OCI-LY7 (cell line): ENCODE measurements at regions not wholly inside any gene's neighbourhood (a gene's known extent, or its start where the extent isn't known, plus 50 kb on each side); places are given as distances from the start of the nearest gene placed in this dataset.

ENCODE experiments used
- EZH2phosphoT487 ChIP-seq: fragments of 200-600 bp; sonication (generic); IDR thresholded peaks from 2 replicates; pipeline ENCODE4 v1.6.1; 2018; ENCODE audit warnings: low read depth, borderline replicate concordance, mild to moderate bottlenecking, mixed run types, antibody characterized with exemption, low read length, moderate library complexity, mixed read lengths
- TF ChIP-seq, protein P1 (sequence below): fragments of 200-600 bp; sonication (generic); conservative IDR thresholded peaks from 2 replicates; pipeline ENCODE4 v1.5.1; 2014; ENCODE audit warnings: mild to moderate bottlenecking, antibody characterized with exemption, low read length, moderate library complexity, mixed read lengths

DNA sequence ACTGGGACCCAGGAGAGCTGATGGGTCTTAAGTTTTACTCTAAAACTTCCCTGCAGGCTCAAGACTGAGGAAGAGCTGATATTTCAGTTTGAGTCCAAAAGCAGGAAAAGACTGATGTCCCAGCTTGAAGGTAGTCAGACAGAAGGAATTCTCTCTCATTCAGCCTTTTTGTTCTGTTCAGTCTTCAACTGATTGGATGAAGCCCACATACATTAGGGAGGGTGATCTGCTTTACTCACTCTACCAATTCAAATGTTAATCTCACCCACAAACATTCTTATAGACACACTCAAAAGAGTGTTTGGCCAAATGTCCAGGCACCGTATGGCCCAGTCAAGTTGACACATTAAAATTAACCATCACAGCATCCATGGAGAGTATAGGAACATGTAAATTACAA, 173.5 kb downstream of the KCNRG start:
- TF ChIP-seq, protein P1, sequence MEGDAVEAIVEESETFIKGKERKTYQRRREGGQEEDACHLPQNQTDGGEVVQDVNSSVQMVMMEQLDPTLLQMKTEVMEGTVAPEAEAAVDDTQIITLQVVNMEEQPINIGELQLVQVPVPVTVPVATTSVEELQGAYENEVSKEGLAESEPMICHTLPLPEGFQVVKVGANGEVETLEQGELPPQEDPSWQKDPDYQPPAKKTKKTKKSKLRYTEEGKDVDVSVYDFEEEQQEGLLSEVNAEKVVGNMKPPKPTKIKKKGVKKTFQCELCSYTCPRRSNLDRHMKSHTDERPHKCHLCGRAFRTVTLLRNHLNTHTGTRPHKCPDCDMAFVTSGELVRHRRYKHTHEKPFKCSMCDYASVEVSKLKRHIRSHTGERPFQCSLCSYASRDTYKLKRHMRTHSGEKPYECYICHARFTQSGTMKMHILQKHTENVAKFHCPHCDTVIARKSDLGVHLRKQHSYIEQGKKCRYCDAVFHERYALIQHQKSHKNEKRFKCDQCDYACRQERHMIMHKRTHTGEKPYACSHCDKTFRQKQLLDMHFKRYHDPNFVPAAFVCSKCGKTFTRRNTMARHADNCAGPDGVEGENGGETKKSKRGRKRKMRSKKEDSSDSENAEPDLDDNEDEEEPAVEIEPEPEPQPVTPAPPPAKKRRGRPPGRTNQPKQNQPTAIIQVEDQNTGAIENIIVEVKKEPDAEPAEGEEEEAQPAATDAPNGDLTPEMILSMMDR: no peak
- TF ChIP-seq EZH2phosphoT487: no peak
